Gastroesophageal sphincter (tissue), 3 donors: ENCODE measurements at regions not wholly inside any gene's neighbourhood (a gene's known extent, or its start where the extent isn't known, plus 50 kb on each side); places are given as distances from the start of the nearest gene placed in this dataset.

ENCODE experiments used
- POLR2A ChIP-seq, 2 donors: fragments of 450-650 bp; IDR thresholded peaks; one replicate each; pipeline ENCODE4 v1.6.1; 2017; ENCODE audit warnings: antibody characterized with exemption in 2 of 2, mild to moderate bottlenecking in 2 of 2, moderate library complexity in 1 of 2
- POLR2AphosphoS5 ChIP-seq: sonication (generic); formaldehyde crosslinking; IDR thresholded peaks from one replicate; pipeline ENCODE4 v1.6.1; 2017; ENCODE audit warnings: antibody characterized with exemption
- TF ChIP-seq, protein P1 (sequence below), 4 experiments: fragments of 200-600 bp in 2 of 4; fragments of 450-650 bp in 2 of 4; sonication (generic) in 1 of 4; IDR thresholded peaks; one replicate each; pipeline ENCODE4 v1.5.1; 2017 to 2019; ENCODE audit warnings: antibody characterized with exemption in 4 of 4, mild to moderate bottlenecking in 2 of 4, moderate library complexity in 2 of 4

DNA sequence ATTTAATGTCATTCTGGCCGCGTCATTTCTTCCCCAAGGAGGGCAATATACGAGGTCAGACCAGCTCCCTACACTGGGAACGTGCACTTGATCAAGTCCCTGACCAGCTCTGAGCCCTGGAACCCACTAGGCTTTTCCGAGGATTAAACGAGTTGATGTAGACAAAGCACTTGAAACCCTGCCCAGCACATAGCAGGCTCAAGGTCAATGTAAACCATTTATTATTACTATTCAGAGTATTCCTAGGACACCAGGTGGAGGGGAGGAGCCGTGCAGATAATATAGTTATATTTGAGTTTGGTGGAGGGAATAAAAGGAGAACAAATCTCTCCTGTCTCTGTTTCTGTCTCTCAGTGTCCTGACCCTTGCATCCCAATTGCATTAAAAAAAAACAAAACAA is 174.1 kb upstream of the IGSF21 start:
- TF ChIP-seq, protein P1, sequence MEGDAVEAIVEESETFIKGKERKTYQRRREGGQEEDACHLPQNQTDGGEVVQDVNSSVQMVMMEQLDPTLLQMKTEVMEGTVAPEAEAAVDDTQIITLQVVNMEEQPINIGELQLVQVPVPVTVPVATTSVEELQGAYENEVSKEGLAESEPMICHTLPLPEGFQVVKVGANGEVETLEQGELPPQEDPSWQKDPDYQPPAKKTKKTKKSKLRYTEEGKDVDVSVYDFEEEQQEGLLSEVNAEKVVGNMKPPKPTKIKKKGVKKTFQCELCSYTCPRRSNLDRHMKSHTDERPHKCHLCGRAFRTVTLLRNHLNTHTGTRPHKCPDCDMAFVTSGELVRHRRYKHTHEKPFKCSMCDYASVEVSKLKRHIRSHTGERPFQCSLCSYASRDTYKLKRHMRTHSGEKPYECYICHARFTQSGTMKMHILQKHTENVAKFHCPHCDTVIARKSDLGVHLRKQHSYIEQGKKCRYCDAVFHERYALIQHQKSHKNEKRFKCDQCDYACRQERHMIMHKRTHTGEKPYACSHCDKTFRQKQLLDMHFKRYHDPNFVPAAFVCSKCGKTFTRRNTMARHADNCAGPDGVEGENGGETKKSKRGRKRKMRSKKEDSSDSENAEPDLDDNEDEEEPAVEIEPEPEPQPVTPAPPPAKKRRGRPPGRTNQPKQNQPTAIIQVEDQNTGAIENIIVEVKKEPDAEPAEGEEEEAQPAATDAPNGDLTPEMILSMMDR (IDR thresholded peaks at IDR 0.05) = no peak
- TF ChIP-seq POLR2AphosphoS5 = no peak
- no peak for TF ChIP-seq POLR2A (IDR thresholded peaks at IDR 0.05)
